NOMO-1 (cell line): ENCODE measurements at regions not wholly inside any gene's neighbourhood (a gene's known extent, or its start where the extent isn't known, plus 50 kb on each side); places are given as distances from the start of the nearest gene placed in this dataset.
A peak's percentile ranks its signal among the peaks of the same experiment; 100 is the strongest.
"Not testable (repeated sequence)": the region's sequence is repeated elsewhere in the genome, so short reads cannot be mapped to it uniquely, and the experiment has no call there.

Experiments
- DNase-seq, 2 experiments: peaks; one replicate each; lab custom pipeline; 2025; ENCODE audit not compliant: unreplicated experiment in 2 of 2; lab: John Stamatoyannopoulos, UW

- no peak for DNase-seq
Observed at GRCh38 chr4:151558496-151559113, 149.6 kb downstream of the FHIP1A start.

- DNase-seq = no peak
Observed at GRCh38 chr4:151559595-151559994, 150.6 kb downstream of the FHIP1A start.

GRCh38 chr4:151561551-151562256 is 152.7 kb downstream of the FHIP1A start:
- no peak for DNase-seq

GRCh38 chr4:151563194-151563593 is 154.2 kb downstream of the FHIP1A start:
- no peak for DNase-seq

- DNase-seq = no peak
Observed at GRCh38 chr4:151564321-151564720, 155.3 kb downstream of the FHIP1A start.

- DNase-seq = no peak
Observed at GRCh38 chr4:151565583-151565982, 156.6 kb downstream of the FHIP1A start.

GRCh38 chr4:151566053-151566452 is 157.1 kb downstream of the FHIP1A start:
- DNase-seq = no peak

- peak; percentile 72 to 94 for DNase-seq
Observed at GRCh38 chr4:151567056-151567455, 158.1 kb downstream of the FHIP1A start.

GRCh38 chr4:151568966-151569365 is 160.0 kb downstream of the FHIP1A start:
- no peak for DNase-seq

- DNase-seq = no peak
Observed at GRCh38 chr4:151569650-151570049, 160.7 kb downstream of the FHIP1A start.

GRCh38 chr4:151573474-151573873 is 164.5 kb downstream of the FHIP1A start:
- DNase-seq = no peak

- DNase-seq = no peak
Observed at GRCh38 chr4:151573945-151574344, 165.0 kb downstream of the FHIP1A start.

- no peak for DNase-seq
Observed at GRCh38 chr4:151574968-151575367, 166.0 kb downstream of the FHIP1A start.

- no peak for DNase-seq
Observed at GRCh38 chr4:151575646-151576045, 166.7 kb downstream of the FHIP1A start.

- DNase-seq = no peak
Observed at GRCh38 chr4:151576627-151577026, 167.7 kb downstream of the FHIP1A start.

- DNase-seq = no peak
Observed at GRCh38 chr4:151581570-151581969, 172.6 kb downstream of the FHIP1A start.

- DNase-seq = no peak
Observed at GRCh38 chr4:151582098-151582497, 173.1 kb downstream of the FHIP1A start.

GRCh38 chr4:151583157-151583914 is 174.4 kb downstream of the FHIP1A start:
- DNase-seq = no peak

GRCh38 chr4:151584101-151584500 is 175.1 kb downstream of the FHIP1A start:
- DNase-seq = no peak

GRCh38 chr4:151595629-151596028 is 165.2 kb downstream of the GATB start:
- not testable (repeated sequence) for DNase-seq

GRCh38 chr4:151597691-151598090 is 163.1 kb downstream of the GATB start:
- not testable (repeated sequence) for DNase-seq

- DNase-seq = no peak
Observed at GRCh38 chr4:151599863-151600262, 160.9 kb downstream of the GATB start.
